ENCODE measurements at regions not wholly inside any gene's neighbourhood (a gene's known extent, or its start where the extent isn't known, plus 50 kb on each side); places are given as distances from the start of the nearest gene placed in this dataset.

- intact Hi-C loops (cut with micrococcal nuclease): no loop called here
- DNase-seq (no peak), ATAC-seq (no peak)
Observed at GRCh38 chrX:115467961-115468360, 93.0 kb upstream of the PLS3 start.

GRCh38 chrX:115472131-115472530, 88.8 kb upstream of the PLS3 start:
- ATAC-seq (no peak), DNase-seq (no peak)
- intact Hi-C loops (cut with micrococcal nuclease): no loop called here

- intact Hi-C loops (cut with micrococcal nuclease): no loop called here
- DNase-seq (no peak), ATAC-seq (no peak)
Observed at GRCh38 chrX:115486510-115486909, 74.5 kb upstream of the PLS3 start.

GRCh38 chrX:115487608-115488007, 73.4 kb upstream of the PLS3 start:
- ATAC-seq: no peak

DNA sequence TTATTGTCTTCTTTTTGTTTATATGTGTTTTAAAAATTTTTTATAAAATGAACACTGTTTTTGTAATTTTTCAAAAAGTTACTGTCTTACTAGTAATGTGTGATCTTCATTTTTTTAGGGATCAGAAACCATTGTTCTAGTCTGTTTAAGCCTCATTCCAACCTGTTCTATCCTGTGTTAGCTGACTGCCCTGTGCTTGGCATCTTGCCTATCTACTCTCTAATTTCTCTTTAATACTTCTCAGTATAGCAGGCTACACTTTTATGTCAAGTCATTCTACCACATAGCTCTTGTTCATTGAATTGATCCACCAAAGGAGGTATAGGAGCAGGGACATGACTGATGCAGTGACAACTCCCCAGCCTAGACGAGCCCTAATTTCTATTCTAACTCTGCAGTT, 70.2 kb upstream of the PLS3 start:
- ATAC-seq: no peak
- no peak for DNase-seq
- intact Hi-C loops (cut with micrococcal nuclease): no loop called here

More at GRCh38 chrX:115487608-115488007, 73.4 kb upstream of the PLS3 start:
- intact Hi-C loops (cut with micrococcal nuclease): no loop called here
- DNase-seq: no peak

- intact Hi-C loops (cut with micrococcal nuclease): no loop called here
- DNase-seq (no peak), ATAC-seq (no peak)
Observed at GRCh38 chrX:115491766-115492165, 69.2 kb upstream of the PLS3 start.

GRCh38 chrX:115493015-115493414, 68.0 kb upstream of the PLS3 start:
- intact Hi-C loops (cut with micrococcal nuclease): no loop called here
- ATAC-seq (no peak), DNase-seq (no peak)

GRCh38 chrX:115494161-115494560, 66.8 kb upstream of the PLS3 start:
- intact Hi-C loops (cut with micrococcal nuclease): no loop called here
- ATAC-seq: no peak

DNA sequence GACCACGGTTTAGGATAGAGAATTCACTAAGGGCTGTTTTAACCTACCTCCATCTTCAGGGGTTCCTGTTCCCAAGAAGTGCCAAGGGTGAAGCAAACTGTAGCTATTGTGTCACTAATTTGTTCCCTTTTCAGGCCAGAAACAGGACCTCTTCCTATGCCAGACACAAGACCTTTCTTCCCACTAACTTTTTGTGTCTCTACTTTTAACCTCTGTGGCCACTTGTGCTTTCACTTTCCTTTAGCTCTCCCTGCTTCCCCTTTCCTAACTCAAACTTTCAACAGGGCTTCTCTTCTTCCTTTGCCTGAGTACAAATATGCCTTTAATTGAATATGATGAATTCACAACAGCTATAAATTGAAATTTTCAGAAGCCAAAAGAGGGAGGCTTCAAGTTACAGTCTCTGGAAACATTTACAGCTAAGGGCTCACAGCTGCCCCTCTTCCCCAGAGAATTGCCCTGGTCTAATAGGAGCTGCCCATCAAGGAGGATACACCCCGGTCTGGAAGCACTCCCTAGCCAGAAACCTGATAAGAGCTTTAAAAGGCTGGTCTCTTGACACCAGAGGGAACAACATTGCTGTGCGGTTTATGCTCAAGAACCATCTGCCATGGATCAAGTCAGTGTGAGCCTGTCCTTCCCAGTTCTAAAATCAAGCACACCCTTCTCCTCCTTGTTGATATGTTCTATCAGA, 61.7 kb upstream of the PLS3 start:
- DNase-seq (no peak), ATAC-seq (peak; percentile 60)
- intact Hi-C loops (cut with micrococcal nuclease): no loop called here

More at GRCh38 chrX:115494161-115494560, 66.8 kb upstream of the PLS3 start:
- no peak for DNase-seq

DNA sequence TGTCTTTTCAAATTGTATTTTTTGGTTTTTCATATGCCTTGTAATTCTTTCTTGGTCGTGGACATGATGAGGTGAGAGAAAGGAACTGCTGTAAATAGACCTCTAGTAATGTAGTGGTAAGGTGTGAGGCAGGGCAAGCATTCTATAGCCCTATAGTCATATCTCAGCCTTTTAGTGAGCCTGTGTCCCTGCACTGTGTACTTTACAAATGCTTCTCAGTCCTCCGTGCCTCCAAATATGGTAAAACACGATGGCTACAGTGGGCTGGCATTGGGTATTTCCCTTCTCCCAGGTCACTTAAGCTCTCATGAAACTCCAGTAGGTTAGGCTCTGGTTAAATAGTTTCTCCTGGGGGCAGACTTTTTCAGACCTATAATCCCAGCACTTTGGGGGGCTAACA, 57.9 kb upstream of the PLS3 start:
- intact Hi-C loops (cut with micrococcal nuclease): no loop called here
- ATAC-seq (no peak), DNase-seq (no peak)

- DNase-seq (no peak), ATAC-seq (no peak)
- intact Hi-C loops (cut with micrococcal nuclease): no loop called here
Observed at GRCh38 chrX:115504167-115504566, 56.8 kb upstream of the PLS3 start.

Measured in left ventricle myocardium superior (tissue), 1 donor.